H1 (cell line): ENCODE measurements at regions not wholly inside any gene's neighbourhood (a gene's known extent, or its start where the extent isn't known, plus 50 kb on each side); places are given as distances from the start of the nearest gene placed in this dataset.

Source experiments
- CTCF ChIA-PET: fragments of 300-600 bp; sonication (Branson Sonifier 250); formaldehyde crosslinking; loops from one replicate; lab custom pipeline; 2021; ENCODE audit not compliant: partially characterized antibody; lab: Charles Lee
- POLR2A ChIA-PET: fragments of 300-600 bp; sonication (Branson Sonifier 250); formaldehyde crosslinking; loops from one replicate; lab custom pipeline; 2021; ENCODE audit warnings: inconsistent platforms; ENCODE audit not compliant: partially characterized antibody; lab: Charles Lee
- DNase-seq, 2 experiments: peaks; one replicate each; pipeline versions ENCODE4 v3.0.0 to v3.0.0-alpha.2; 2010 to 2022; ENCODE audit warnings: low spot score in 2 of 2, low read depth in 1 of 2, mixed read lengths in 1 of 2
- FAIRE-seq: peaks from 2 replicates; lab custom pipeline; 2011; peaks lifted over from hg19 to GRCh38; lab: Jason Lieb, UNC
- H2AFZ ChIP-seq: 2 replicates; pipeline ENCODE4 v1.8.1; 2012; ENCODE audit warnings: low read length, inconsistent platforms
- H2AK5ac ChIP-seq: 2 replicates; pipeline ENCODE4 v1.6.1; 2013; ENCODE audit warnings: low read depth, low read length
- H2BK120ac ChIP-seq: replicated peaks from 2 replicates; pipeline ENCODE3; 2013; ENCODE audit warnings: low read depth, low read length, inconsistent platforms
- H2BK12ac ChIP-seq: 2 replicates; pipeline ENCODE4 v1.6.1; 2013; ENCODE audit warnings: low read depth, low read length
- H2BK15ac ChIP-seq: 2 replicates; pipeline ENCODE4 v1.6.1; 2013; ENCODE audit warnings: low read length
- H2BK20ac ChIP-seq: 2 replicates; pipeline ENCODE4 v1.6.1; 2013; ENCODE audit warnings: low read length
- H2BK5ac ChIP-seq: 2 replicates; pipeline ENCODE4 v1.6.1; 2013; ENCODE audit warnings: low read depth, low read length
- H3K14ac ChIP-seq: 2 replicates; pipeline ENCODE4 v1.6.1; 2013; ENCODE audit warnings: inconsistent platforms; ENCODE audit not compliant: insufficient read length
- H3K18ac ChIP-seq: 2 replicates; pipeline ENCODE4 v1.6.1; 2013; ENCODE audit warnings: low read length; ENCODE audit errors: extremely low read depth
- H3K23ac ChIP-seq: 2 replicates; pipeline ENCODE4 v1.6.1; 2013; ENCODE audit warnings: inconsistent platforms; ENCODE audit not compliant: insufficient read length
- H3K23me2 ChIP-seq: 2 replicates; pipeline ENCODE4 v1.6.1; 2013; ENCODE audit warnings: low read depth, low read length
- H3K27ac ChIP-seq: 2 replicates; pipeline ENCODE4 v1.6.1; 2011; ENCODE audit warnings: low read depth, low read length, inconsistent platforms
- H3K27me3 ChIP-seq, 4 experiments: replicated peaks in 1 of 4; 1 replicate in 1 of 4; 2 replicates in 3 of 4; pipeline versions ENCODE4 v1.6.1 to v1.8.1; 2011 to 2013; ENCODE audit warnings: low read length in 3 of 4, mild to moderate bottlenecking in 3 of 4, inconsistent platforms in 2 of 4, mixed read lengths in 2 of 4, moderate library complexity in 1 of 4; ENCODE audit not compliant: control insufficient read depth in 3 of 4, insufficient read depth in 3 of 4; ENCODE audit errors: extremely low read depth in 1 of 4
- H3K36me3 ChIP-seq, 4 experiments: 2 replicates each; pipeline versions ENCODE4 v1.6.1 to v1.8.1; 2011 to 2013; ENCODE audit warnings: mild to moderate bottlenecking in 4 of 4, low read length in 3 of 4, moderate library complexity in 2 of 4, control low read depth in 1 of 4, inconsistent platforms in 1 of 4; ENCODE audit not compliant: insufficient read depth in 4 of 4, control insufficient read depth in 2 of 4
- H3K4ac ChIP-seq: replicated peaks from 2 replicates; pipeline ENCODE3; 2013; ENCODE audit warnings: low read length, low read depth, mixed read lengths, inconsistent platforms; ENCODE audit not compliant: insufficient read length
- H3K4me1 ChIP-seq, 4 experiments: replicated peaks in 1 of 4; 1 replicate in 1 of 4; 2 replicates in 3 of 4; pipeline versions ENCODE4 v1.6.1 to v1.8.1; 2011 to 2013; ENCODE audit warnings: low read length in 3 of 4, inconsistent platforms in 2 of 4, mixed read lengths in 1 of 4; ENCODE audit not compliant: insufficient read depth in 4 of 4, control insufficient read depth in 3 of 4
- H3K4me2 ChIP-seq, 2 experiments: 2 replicates each; pipeline versions ENCODE4 v1.6.1 to v1.8.1; 2011 to 2013; ENCODE audit warnings: low read depth in 2 of 2, low read length in 2 of 2, control low read depth in 1 of 2, inconsistent platforms in 1 of 2, mild to moderate bottlenecking in 1 of 2; ENCODE audit not compliant: insufficient read depth in 1 of 2
- H3K4me3 ChIP-seq, 4 experiments: fragments of 200-600, 300-600 bp in 1 of 4; sonication (generic), shearing (Covaris generic), sonication (Bioruptor Twin) in 1 of 4; 2 replicates each; pipeline versions ENCODE4 v1.5.1 to v1.8.1; 2011 to 2016; ENCODE audit warnings: low read length in 4 of 4, low read depth in 3 of 4, control low read depth in 2 of 4, inconsistent platforms in 2 of 4, mild to moderate bottlenecking in 2 of 4, mixed read lengths in 1 of 4, moderate library complexity in 1 of 4; ENCODE audit not compliant: insufficient read depth in 2 of 4; ENCODE audit errors: extremely low read depth in 1 of 4
- H3K56ac ChIP-seq: replicated peaks from 2 replicates; pipeline ENCODE3; 2013; ENCODE audit warnings: low read depth, mild to moderate bottlenecking, mixed read lengths, low read length, inconsistent platforms; ENCODE audit not compliant: insufficient read length
- H3K79me1 ChIP-seq: 2 replicates; pipeline ENCODE4 v1.6.1; 2013; ENCODE audit warnings: low read depth, low read length, control low read depth
- H3K79me2 ChIP-seq, 2 experiments: 2 replicates each; pipeline versions ENCODE4 v1.6.1 to v1.8.1; 2012 to 2013; ENCODE audit warnings: low read length in 2 of 2, mild to moderate bottlenecking in 2 of 2, inconsistent platforms in 1 of 2; ENCODE audit not compliant: insufficient read depth in 2 of 2, control insufficient read depth in 1 of 2
- H3K9ac ChIP-seq, 4 experiments: replicated peaks in 1 of 4; 1 replicate in 1 of 4; 2 replicates in 3 of 4; pipeline versions ENCODE4 v1.6.1 to v1.8.1; 2011 to 2013; ENCODE audit warnings: low read depth in 3 of 4, low read length in 3 of 4, control low read depth in 2 of 4, mild to moderate bottlenecking in 2 of 4, moderate library complexity in 2 of 4, inconsistent platforms in 1 of 4; ENCODE audit errors: extremely low read depth in 1 of 4
- H3K9me3 ChIP-seq, 2 experiments: 2 replicates each; pipeline versions ENCODE4 v1.6.1 to v1.8.1; 2012 to 2013; ENCODE audit warnings: mild to moderate bottlenecking in 2 of 2, moderate library complexity in 2 of 2, control low read depth in 1 of 2, inconsistent platforms in 1 of 2, low read depth in 1 of 2, low read length in 1 of 2, mixed read lengths in 1 of 2; ENCODE audit not compliant: insufficient read depth in 2 of 2
- H4K20me1 ChIP-seq, 2 experiments: replicated peaks in 1 of 2; 2 replicates each; pipeline versions ENCODE3 to v1.8.1; 2011 to 2013; ENCODE audit warnings: inconsistent platforms in 2 of 2, low read length in 2 of 2, mild to moderate bottlenecking in 1 of 2; ENCODE audit not compliant: insufficient read depth in 2 of 2, control insufficient read depth in 1 of 2
- H4K5ac ChIP-seq: 2 replicates; pipeline ENCODE4 v1.6.1; 2013; ENCODE audit warnings: low read length, low read depth, mixed read lengths, inconsistent platforms; ENCODE audit not compliant: insufficient read length
- H4K8ac ChIP-seq: 2 replicates; pipeline ENCODE4 v1.8.0; 2013; ENCODE audit warnings: mild to moderate bottlenecking, moderate library complexity, low read length, inconsistent platforms; ENCODE audit not compliant: insufficient read depth; ENCODE audit errors: extremely low read depth
- H4K91ac ChIP-seq: replicated peaks from 2 replicates; pipeline ENCODE3; 2013; ENCODE audit warnings: low read length, mixed read lengths, inconsistent platforms; ENCODE audit not compliant: insufficient read length
- CBX5 ChIP-seq: fragments of 300-800, 300-1000 bp; sonication (generic); IDR thresholded peaks from 2 replicates; pipeline ENCODE4 v1.7.1; 2016; ENCODE audit warnings: antibody characterized with exemption, low read length, low read depth
- CBX8 ChIP-seq: fragments of 300-800, 300-1000 bp; sonication (generic); IDR thresholded peaks from 2 replicates; pipeline ENCODE4 v1.7.1; 2016; ENCODE audit warnings: low read depth, low read length, borderline replicate concordance
- CREB1 ChIP-seq: IDR thresholded peaks from 2 replicates; pipeline ENCODE4 v1.6.1; 2012; ENCODE audit warnings: inconsistent platforms
- CTBP2 ChIP-seq: IDR thresholded peaks from 2 replicates; pipeline ENCODE4 v1.7.0; 2011; ENCODE audit warnings: borderline replicate concordance, mild to moderate bottlenecking, moderate library complexity, mixed read lengths, low read length; ENCODE audit not compliant: insufficient read depth, insufficient read length
- EZH2 ChIP-seq: fragments of 200-600 bp; sonication (generic); IDR thresholded peaks from 2 replicates; pipeline ENCODE4 v1.7.1; 2012; ENCODE audit warnings: low read depth, mild to moderate bottlenecking, moderate library complexity, low read length, inconsistent platforms; ENCODE audit not compliant: severe bottlenecking
- FOSL1 ChIP-seq: IDR thresholded peaks from 2 replicates; pipeline ENCODE4 v1.6.1; 2011; ENCODE audit warnings: mild to moderate bottlenecking, low read depth, low read length, moderate library complexity; ENCODE audit not compliant: insufficient read depth
- KDM4A ChIP-seq: IDR thresholded peaks from one replicate; pipeline ENCODE4 v1.7.1; 2012; ENCODE audit warnings: low read depth, mild to moderate bottlenecking, moderate library complexity, low read length, inconsistent platforms; ENCODE audit not compliant: severe bottlenecking
- POLR2AphosphoS5 ChIP-seq: IDR thresholded peaks from 2 replicates; pipeline ENCODE4 v1.6.1; 2011; ENCODE audit warnings: low read depth, low read length
- RAD21 ChIP-seq, 2 experiments: IDR thresholded peaks in 1 of 2; conservative IDR thresholded peaks in 1 of 2; 2 replicates each; pipeline ENCODE4 v1.6.1; 2011; ENCODE audit warnings: low read depth in 2 of 2, low read length in 2 of 2, improper control_type of control experiment in 1 of 2, inconsistent platforms in 1 of 2, mild to moderate bottlenecking in 1 of 2, moderate library complexity in 1 of 2
- RFX5 ChIP-seq: IDR thresholded peaks from 2 replicates; pipeline ENCODE4 v1.6.1; 2011; ENCODE audit warnings: low read depth, low read length, improper control_type of control experiment, borderline replicate concordance
- SIN3A ChIP-seq, 2 experiments: IDR thresholded peaks in 1 of 2; conservative IDR thresholded peaks in 1 of 2; 2 replicates each; pipeline ENCODE4 v1.6.1; 2011 to 2012; ENCODE audit warnings: low read length in 2 of 2, improper control_type of control experiment in 1 of 2, low read depth in 1 of 2, mild to moderate bottlenecking in 1 of 2
- SRF ChIP-seq: IDR thresholded peaks from 2 replicates; pipeline ENCODE4 v1.6.1; 2011; ENCODE audit warnings: mild to moderate bottlenecking, low read depth, low read length, moderate library complexity
- YY1 ChIP-seq: IDR thresholded peaks from 2 replicates; pipeline ENCODE4 v1.6.1; 2011; ENCODE audit warnings: low read depth, mild to moderate bottlenecking, low read length
- WGBS, 2 experiments: shearing (Covaris generic) in 1 of 2; methylation state at CpG; one replicate each; pipeline versions ENCODE4 v1.1.6 to v1.1.7; 2013 to 2015; ENCODE audit warnings: low lambda C conversion rate in 2 of 2, mixed read lengths in 2 of 2, inconsistent platforms in 1 of 2, low coverage in 1 of 2, missing lambda C conversion rate in 1 of 2; ENCODE audit not compliant: insufficient replicate concordance in 2 of 2, insufficient coverage in 1 of 2, insufficient read length in 1 of 2; ENCODE audit errors: extremely low coverage in 1 of 2, missing lambda C conversion rate in 1 of 2; 5-methylcytosine and 5-hydroxymethylcytosine counted together

DNA sequence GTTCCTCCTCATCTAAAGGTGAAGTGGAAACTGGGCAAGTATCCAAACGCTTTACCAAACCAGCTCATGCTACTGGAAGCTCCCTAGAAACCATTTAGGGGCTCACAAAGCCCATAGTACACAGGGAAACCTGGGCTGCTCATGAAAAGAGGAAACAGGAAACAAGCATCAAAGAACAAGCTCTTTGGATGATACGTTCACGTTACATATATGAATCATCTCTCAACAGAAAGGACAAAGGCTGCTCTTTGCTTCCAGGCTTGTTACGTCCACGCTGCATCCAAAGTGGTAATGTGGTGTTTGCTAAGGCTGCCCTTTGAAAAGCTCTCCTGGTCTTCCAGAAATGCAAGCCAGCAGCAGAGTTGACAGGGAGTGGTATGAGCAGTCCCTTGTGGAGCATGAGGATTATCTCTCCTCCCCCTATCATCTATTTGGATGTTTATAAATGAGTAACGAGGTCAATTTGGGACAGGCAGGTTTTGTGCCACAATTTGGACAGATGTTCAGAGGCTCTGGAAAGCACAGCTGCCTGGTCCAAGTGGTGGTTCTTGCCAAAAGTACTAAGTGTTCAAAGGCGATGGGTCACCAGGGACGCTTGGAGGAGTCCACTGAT, 98.0 kb upstream of the RORA start:
- no peaks in the 10 kb centered on the region for H3K9me3 ChIP-seq
- no peak overlapping the region for H2AK5ac ChIP-seq
- no peak overlapping the region for H2BK12ac ChIP-seq
- H3K4me1 ChIP-seq = no peaks in the 10 kb centered on the region
- H2BK15ac ChIP-seq = no peak overlapping the region
- H3K36me3 ChIP-seq = no peaks in the 10 kb centered on the region
- no peak overlapping the region for H2BK120ac ChIP-seq
- CTCF ChIA-PET = interaction anchor here (1.1 to 1.2 kb wide), 2 partner anchors 12 to 204 kb away, joined by 3 read pairs; no protein-coding TSS in a partner anchor
- no peak overlapping the region for H4K5ac ChIP-seq
- no peaks in the 10 kb centered on the region for H4K20me1 ChIP-seq
- H3K4me3 ChIP-seq = no peak overlapping the region
- no peak overlapping the region for H3K27ac ChIP-seq
- no peak overlapping the region for H3K9ac ChIP-seq
- DNase-seq (no peak), FAIRE-seq (no peak)
- POLR2A ChIA-PET = no interaction called here
- peaks cover 0 to 1% (median 0%) of the 10 kb centered on the region in 4 experiments; a peak in 2 of 7 replicates for H3K27me3 ChIP-seq
- H3K4me2 ChIP-seq = no peak overlapping the region
- H3K23me2 ChIP-seq = no peaks in the 10 kb centered on the region
- H4K91ac ChIP-seq = no peak overlapping the region
- WGBS, 2 experiments = 92% methylated on average over 8 of the region's 8 CpGs; no CpG with 5 or more reads in 1 of the 2 experiments
- H2AFZ ChIP-seq = no peak overlapping the region
- no peak overlapping the region for H4K8ac ChIP-seq
- H3K18ac ChIP-seq = no peak overlapping the region
- H3K4ac ChIP-seq = no peak overlapping the region
- H3K79me2 ChIP-seq = no peaks in the 10 kb centered on the region
- no peak overlapping the region for H3K23ac ChIP-seq
- no peaks in the 10 kb centered on the region for H3K79me1 ChIP-seq
- no peak overlapping the region for H2BK20ac ChIP-seq
- H2BK5ac ChIP-seq = no peak overlapping the region
- no peak overlapping the region for H3K14ac ChIP-seq
- H3K56ac ChIP-seq = no peak overlapping the region
- TF ChIP-seq RFX5 (no peak), SRF (no peak), CREB1 (no peak), YY1 (no peak), POLR2AphosphoS5 (no peak), CTBP2 (no peak), EZH2 (no peak), FOSL1 (no peak), CBX5 (no peak), KDM4A (no peak), RAD21 (IDR thresholded peaks at IDR 0.05 in 1 of 2, conservative IDR thresholded peaks at IDR 0.05 in 1 of 2; ENCODE audit: low read depth in 2 of 2, low read length in 2 of 2) (no peak), SIN3A (conservative IDR thresholded peaks at IDR 0.05 in 1 of 2, IDR thresholded peaks at IDR 0.05 in 1 of 2; ENCODE audit: low read depth in 1 of 2, low read length in 2 of 2) (no peak), CBX8 (no peak)
